SK-N-SH treated with all-trans-retinoic acid at 6 μM for 48 hours (cell line): ENCODE measurements at regions not wholly inside any gene's neighbourhood (a gene's known extent, or its start where the extent isn't known, plus 50 kb on each side); places are given as distances from the start of the nearest gene placed in this dataset.

Experiments
- ATAC-seq: fragments of 200-7000 bp; cut with Tn5 transposase; 3 replicates; pipeline ENCODE4 v1.9.1; 2020; ENCODE audit warnings: mild to moderate bottlenecking, moderate library complexity
- ARNTL ChIP-seq: fragments of 450-650 bp; formaldehyde crosslinking; IDR thresholded peaks from 2 replicates; pipeline ENCODE4 v1.5.0; 2020; ENCODE audit warnings: low read depth, mild to moderate bottlenecking, moderate library complexity, borderline replicate concordance
- BACH2 ChIP-seq: fragments of 250-450 bp; sonication (Bioruptor Pico); IDR thresholded peaks from 2 replicates; pipeline ENCODE4 v1.9.0; 2021; ENCODE audit warnings: mild to moderate bottlenecking, borderline replicate concordance
- CSDC2 ChIP-seq: fragments of 250-450 bp; sonication (Bioruptor Pico); IDR thresholded peaks from 2 replicates; pipeline ENCODE4 v1.5.0; 2020; ENCODE audit warnings: mild to moderate bottlenecking, moderate library complexity
- CSRNP3 ChIP-seq: fragments of 250-450 bp; sonication (Bioruptor Pico); IDR thresholded peaks from 2 replicates; pipeline ENCODE4 v1.5.1; 2021; ENCODE audit warnings: mild to moderate bottlenecking, moderate library complexity
- ESRRG ChIP-seq: fragments of 250-450 bp; sonication (Bioruptor Pico); IDR thresholded peaks from 2 replicates; pipeline ENCODE4 v1.6.1; 2021; ENCODE audit warnings: mild to moderate bottlenecking
- GLIS3 ChIP-seq: fragments of 250-450 bp; sonication (Bioruptor Pico); IDR thresholded peaks from 2 replicates; pipeline ENCODE4 v1.5.0; 2020; ENCODE audit warnings: mild to moderate bottlenecking, moderate library complexity
- ISL1 ChIP-seq: fragments of 250-450 bp; sonication (Bioruptor Pico); IDR thresholded peaks from 2 replicates; pipeline ENCODE4 v2.1.2; 2022; ENCODE audit warnings: mild to moderate bottlenecking, moderate library complexity
- PPARA ChIP-seq: fragments of 250-450 bp; sonication (Bioruptor Pico); IDR thresholded peaks from 2 replicates; pipeline ENCODE4 v1.5.0; 2020; ENCODE audit warnings: mild to moderate bottlenecking, borderline replicate concordance
- RARB ChIP-seq: fragments of 250-450 bp; sonication (Bioruptor Pico); IDR thresholded peaks from 2 replicates; pipeline ENCODE4 v1.8.0; 2021; ENCODE audit warnings: mild to moderate bottlenecking, moderate library complexity
- SNAI2 ChIP-seq: fragments of 250-450 bp; sonication (Bioruptor Pico); IDR thresholded peaks from 2 replicates; pipeline ENCODE4 v1.5.0; 2020; ENCODE audit warnings: mild to moderate bottlenecking, moderate library complexity
- TCF4 ChIP-seq: fragments of 250-450 bp; sonication (Bioruptor Pico); IDR thresholded peaks from 2 replicates; pipeline ENCODE4 v1.8.0; 2021; ENCODE audit warnings: mild to moderate bottlenecking, moderate library complexity, borderline replicate concordance
- TOX ChIP-seq: fragments of 250-450 bp; sonication (Bioruptor Pico); IDR thresholded peaks from 2 replicates; pipeline ENCODE4 v1.8.0; 2021; ENCODE audit warnings: mild to moderate bottlenecking, moderate library complexity, borderline replicate concordance
- TSHZ2 ChIP-seq: fragments of 250-450 bp; sonication (Bioruptor Pico); IDR thresholded peaks from 2 replicates; pipeline ENCODE4 v1.5.0; 2020; ENCODE audit warnings: mild to moderate bottlenecking, moderate library complexity
- ZC3H10 ChIP-seq: fragments of 250-450 bp; sonication (Bioruptor Pico); IDR thresholded peaks from 2 replicates; pipeline ENCODE4 v1.5.1; 2021; ENCODE audit warnings: mild to moderate bottlenecking, moderate library complexity
- ZFP3 ChIP-seq: fragments of 250-450 bp; sonication (Bioruptor Pico); IDR thresholded peaks from 2 replicates; pipeline ENCODE4 v1.5.0; 2020; ENCODE audit warnings: mild to moderate bottlenecking, moderate library complexity
- ZFP30 ChIP-seq: fragments of 450-650 bp; formaldehyde crosslinking; IDR thresholded peaks from 2 replicates; pipeline ENCODE4 v1.5.0; 2022; ENCODE audit warnings: mild to moderate bottlenecking, moderate library complexity
- ZNF565 ChIP-seq: fragments of 450-650 bp; formaldehyde crosslinking; conservative IDR thresholded peaks from 2 replicates; pipeline ENCODE4 v1.5.0; 2020; ENCODE audit warnings: low read depth, mild to moderate bottlenecking, moderate library complexity
- ZNF70 ChIP-seq: fragments of 450-650 bp; formaldehyde crosslinking; IDR thresholded peaks from 2 replicates; pipeline ENCODE4 v1.5.0; 2020; ENCODE audit warnings: mild to moderate bottlenecking, moderate library complexity
- ZNF8 ChIP-seq: fragments of 450-650 bp; formaldehyde crosslinking; IDR thresholded peaks from 2 replicates; pipeline ENCODE4 v1.5.0; 2020; ENCODE audit warnings: mild to moderate bottlenecking, moderate library complexity
- TF ChIP-seq, protein P1 (sequence below): fragments of 250-450 bp; sonication (Bioruptor Pico); IDR thresholded peaks from 2 replicates; pipeline ENCODE4 v1.5.1; 2020; ENCODE audit warnings: low read depth, mild to moderate bottlenecking, moderate library complexity

DNA sequence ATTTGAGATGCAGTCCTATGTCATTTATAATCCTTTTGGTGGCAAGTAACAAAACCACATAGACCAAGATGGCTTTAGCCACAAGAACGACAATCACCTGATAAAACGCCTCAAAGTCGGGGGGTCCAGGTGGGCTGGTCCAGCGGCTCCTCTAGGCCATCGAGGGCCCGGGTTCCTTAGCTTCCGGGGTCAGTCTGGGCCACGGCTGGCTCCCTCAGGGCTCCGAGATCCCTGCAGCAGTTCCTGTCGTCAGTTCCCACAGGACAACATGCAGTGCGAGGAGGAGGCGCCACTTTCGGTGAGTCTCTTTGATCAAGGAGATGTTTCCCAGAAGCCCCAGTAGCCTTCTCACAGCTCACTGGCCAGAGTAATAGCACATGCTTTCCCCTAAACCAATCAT lies 574.6 kb downstream of the AACS start:
- ATAC-seq: no peak

DNA sequence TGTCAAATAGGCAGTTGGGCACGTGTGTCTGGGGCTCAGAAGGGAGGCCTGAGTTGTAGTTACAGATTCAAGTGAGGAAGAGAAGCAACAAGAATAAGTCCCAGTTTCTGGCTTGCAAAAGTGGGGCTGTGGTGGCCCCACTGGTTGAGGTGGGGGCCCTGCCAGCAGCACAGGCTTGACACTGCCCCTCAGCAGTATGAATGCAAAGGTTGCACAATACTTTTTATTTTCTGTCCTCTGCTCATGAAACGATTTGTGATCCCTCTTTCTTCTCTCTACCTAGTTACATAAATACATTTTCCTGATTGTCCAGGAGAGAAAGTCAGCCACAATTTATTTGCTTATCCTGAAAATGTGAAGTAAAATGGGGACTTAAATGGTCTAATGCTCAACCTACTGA lies 577.8 kb downstream of the AACS start:
- ATAC-seq: no peak
- no peak for TF ChIP-seq ARNTL
- no peak for TF ChIP-seq ZNF8 (CRISPR knock-in tag)
- TF ChIP-seq ZFP3: no peak
- no peak for TF ChIP-seq RARB (CRISPR knock-in tag)
- TF ChIP-seq, all 23 proteins: peak for 0

More for the DNA sequence above, 574.6 kb downstream of the AACS start:
- no peak for TF ChIP-seq ARNTL

DNA sequence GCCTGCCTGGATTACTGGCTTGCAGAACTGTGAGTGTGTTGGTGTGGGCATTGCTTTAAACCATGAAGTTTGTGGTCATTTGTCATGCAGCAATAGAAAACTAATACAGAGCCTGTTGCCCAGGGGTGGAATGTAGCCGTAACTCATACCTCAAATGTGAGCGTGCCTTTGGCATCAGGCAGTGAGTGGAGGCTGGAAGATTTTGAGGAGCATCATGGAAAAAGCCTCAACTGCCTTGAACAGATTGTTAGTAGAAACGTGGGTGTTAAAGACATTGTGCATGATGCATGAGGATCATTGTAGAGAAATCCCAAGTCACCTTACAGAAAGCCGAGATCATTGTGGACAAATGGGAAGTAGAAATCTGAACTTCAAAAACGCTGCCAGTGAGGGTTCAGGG lies 580.5 kb downstream of the AACS start:
- TF ChIP-seq TSHZ2 (no peak), ZC3H10 (CRISPR knock-in tag) (no peak), CSRNP3 (no peak), ZFP3 (no peak), TCF4 (CRISPR knock-in tag) (no peak), ZNF70 (CRISPR knock-in tag) (no peak), PPARA (no peak), SNAI2 (CRISPR knock-in tag) (no peak)
- TF ChIP-seq, protein P1, sequence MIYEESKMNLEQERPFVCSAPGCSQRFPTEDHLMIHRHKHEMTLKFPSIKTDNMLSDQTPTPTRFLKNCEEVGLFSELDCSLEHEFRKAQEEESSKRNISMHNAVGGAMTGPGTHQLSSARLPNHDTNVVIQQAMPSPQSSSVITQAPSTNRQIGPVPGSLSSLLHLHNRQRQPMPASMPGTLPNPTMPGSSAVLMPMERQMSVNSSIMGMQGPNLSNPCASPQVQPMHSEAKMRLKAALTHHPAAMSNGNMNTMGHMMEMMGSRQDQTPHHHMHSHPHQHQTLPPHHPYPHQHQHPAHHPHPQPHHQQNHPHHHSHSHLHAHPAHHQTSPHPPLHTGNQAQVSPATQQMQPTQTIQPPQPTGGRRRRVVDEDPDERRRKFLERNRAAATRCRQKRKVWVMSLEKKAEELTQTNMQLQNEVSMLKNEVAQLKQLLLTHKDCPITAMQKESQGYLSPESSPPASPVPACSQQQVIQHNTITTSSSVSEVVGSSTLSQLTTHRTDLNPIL (CRISPR knock-in tag): no peak
- no peak for ATAC-seq

DNA sequence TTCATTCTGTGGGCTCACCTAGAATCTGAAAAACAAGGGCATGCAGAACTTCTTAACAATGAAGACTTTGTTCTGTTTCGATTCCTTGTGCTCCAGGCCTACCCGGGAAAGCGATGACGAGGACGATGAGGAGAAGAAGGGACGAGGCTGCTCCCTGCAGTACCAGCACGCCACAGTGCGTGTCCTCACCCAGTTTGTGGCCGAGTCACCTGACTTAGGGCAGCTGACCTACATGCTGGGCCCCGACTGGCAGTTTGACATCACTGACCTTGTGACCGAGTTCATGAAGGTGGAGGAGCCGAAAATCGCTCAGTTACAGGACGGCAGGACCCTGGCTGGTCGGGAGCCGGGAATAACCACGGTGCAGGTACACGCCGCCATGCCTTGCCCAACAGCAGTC lies 585.4 kb downstream of the AACS start:
- TF ChIP-seq GLIS3 (CRISPR knock-in tag) (no peak), CSDC2 (CRISPR knock-in tag) (no peak), CSRNP3 (no peak)
- TF ChIP-seq, all 23 proteins: peak for 0
- no peak for ATAC-seq

DNA sequence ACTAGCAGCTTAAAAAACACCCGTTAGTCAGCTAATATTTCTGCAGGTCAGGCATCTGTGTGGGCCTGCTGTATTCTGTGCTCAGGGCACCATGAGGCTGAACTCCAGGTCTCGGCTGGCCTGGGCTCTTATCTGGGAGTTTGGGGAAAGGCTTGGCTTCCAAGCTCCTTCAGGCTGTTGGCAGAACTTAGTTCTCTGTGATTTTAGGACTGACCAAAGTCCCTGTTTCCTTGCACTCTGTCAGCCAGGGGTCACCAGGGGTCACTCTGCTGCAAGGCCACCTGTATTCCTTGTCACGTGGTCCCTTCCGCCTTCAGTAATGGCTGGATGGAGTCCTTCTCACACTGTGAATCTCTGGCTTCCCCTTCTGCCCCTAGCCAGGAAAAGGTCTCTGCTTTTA lies 586.4 kb downstream of the AACS start:
- no peak for TF ChIP-seq TOX (CRISPR knock-in tag)
- no peak for ATAC-seq

DNA sequence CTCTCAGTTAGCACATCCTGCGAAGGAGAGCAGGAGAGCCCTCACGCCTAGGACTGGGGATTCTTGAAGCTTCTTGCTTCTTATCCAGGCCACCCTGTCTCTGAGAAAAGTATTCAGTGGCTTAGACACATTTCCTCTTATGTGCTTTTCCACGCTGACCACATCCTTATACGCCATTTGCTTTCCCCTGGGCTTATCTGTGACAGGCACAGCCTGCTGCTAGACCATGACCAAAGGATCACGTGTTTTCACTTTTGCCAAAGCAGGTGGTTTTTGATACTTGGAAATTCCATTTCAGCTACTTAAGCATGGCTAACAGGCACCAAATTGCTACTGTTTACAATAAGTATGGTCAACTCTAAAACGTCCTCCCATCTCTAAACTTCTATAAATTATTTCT lies 587.4 kb downstream of the AACS start:
- no peak for ATAC-seq
- no peak for TF ChIP-seq ZNF565
- TF ChIP-seq ZFP30: no peak
- TF ChIP-seq TOX (CRISPR knock-in tag): no peak
- TF ChIP-seq BACH2 (CRISPR knock-in tag): no peak
- TF ChIP-seq, protein P1 (CRISPR knock-in tag): no peak
- TF ChIP-seq CSDC2 (CRISPR knock-in tag): no peak
- no peak for TF ChIP-seq ARNTL
- no peak for TF ChIP-seq ESRRG (CRISPR knock-in tag)
- TF ChIP-seq ZNF8 (CRISPR knock-in tag): no peak
- TF ChIP-seq TSHZ2: no peak
- no peak for TF ChIP-seq PPARA
- TF ChIP-seq SNAI2 (CRISPR knock-in tag): no peak
- no peak for TF ChIP-seq ZFP3
- TF ChIP-seq ISL1: no peak
